A549 (cell line): ENCODE measurements at regions not wholly inside any gene's neighbourhood (a gene's known extent, or its start where the extent isn't known, plus 50 kb on each side); places are given as distances from the start of the nearest gene placed in this dataset.

Source experiments
- ATAC-seq, 2 experiments: fragments of 200-7000 bp in 1 of 2; fragments of >200 bp in 1 of 2; cut with Nextera tagmentation in 1 of 2; cut with Tn5 transposase in 1 of 2; 3 replicates each; pipeline versions ENCODE4 v1.8.0 to v1.9.1; 2018 to 2020; ENCODE audit warnings: mild to moderate bottlenecking in 1 of 2, moderate library complexity in 1 of 2
- CTCF ChIA-PET: fragments of 300-600 bp; sonication (Branson Sonifier 250); formaldehyde crosslinking; extraction: SDS; loops from one replicate; lab custom pipeline; 2021; ENCODE audit warnings: antibody characterized with exemption, inconsistent platforms; lab: Yijun Ruan, JAX
- POLR2A ChIA-PET: fragments of 350-600 bp; formaldehyde crosslinking; extraction: SDS; loops from one replicate; lab custom pipeline; 2021; ENCODE audit warnings: antibody characterized with exemption, inconsistent platforms; lab: Yijun Ruan, JAX
- DNase-seq, 2 experiments: peaks; one replicate each; pipeline versions ENCODE4 v3.0.0 to v3.0.0-alpha.2; 2011 to 2016; ENCODE audit warnings: low read depth in 1 of 2, low spot score in 1 of 2
- FAIRE-seq: peaks from 2 replicates; lab custom pipeline; 2011; peaks lifted over from hg19 to GRCh38; lab: Jason Lieb, UNC
- H3K27ac ChIP-seq, 2 experiments: fragments of >200 bp; sonication (Bioruptor Twin); formaldehyde crosslinking; 3 replicates each; pipeline ENCODE4 v1.5.1; 2016 to 2017
- H3K4me1 ChIP-seq: fragments of >200 bp; sonication (Bioruptor Twin); formaldehyde crosslinking; 3 replicates; pipeline ENCODE4 v1.6.1; 2016
- H3K4me2 ChIP-seq: fragments of >200 bp; sonication (Bioruptor Twin); formaldehyde crosslinking; 3 replicates; pipeline ENCODE4 v1.6.1; 2016
- H3K4me3 ChIP-seq: fragments of >200 bp; sonication (Bioruptor Twin); formaldehyde crosslinking; 3 replicates; pipeline ENCODE4 v1.5.1; 2016
- H3K9me3 ChIP-seq: fragments of >200 bp; sonication (Bioruptor Twin); formaldehyde crosslinking; 3 replicates; pipeline ENCODE4 v1.6.1; 2016
- CEBPB ChIP-seq, 2 experiments: fragments of >200 bp in 1 of 2; sonication (Bioruptor Twin) in 1 of 2; formaldehyde crosslinking in 1 of 2; IDR thresholded peaks; 2 replicates each; pipeline ENCODE4 v1.6.1; 2012 to 2016
- CHD4 ChIP-seq: fragments of 200-600 bp; sonication (generic); IDR thresholded peaks from 2 replicates; pipeline ENCODE4 v1.6.1; 2016; ENCODE audit warnings: antibody characterized with exemption, mild to moderate bottlenecking, borderline replicate concordance
- EHF ChIP-seq: fragments of 250-450 bp; sonication (Bioruptor Pico); IDR thresholded peaks from 2 replicates; pipeline ENCODE4 v1.5.0; 2020; ENCODE audit warnings: mild to moderate bottlenecking
- FOSL2 ChIP-seq, 2 experiments: fragments of 450-650 bp in 1 of 2; fragments of >200 bp in 1 of 2; sonication (Bioruptor Twin) in 1 of 2; formaldehyde crosslinking; IDR thresholded peaks; 2 replicates each; pipeline versions ENCODE4 v1.5.0 to v1.6.1; 2016 to 2020; ENCODE audit warnings: mild to moderate bottlenecking in 1 of 2, moderate library complexity in 1 of 2
- FOXS1 ChIP-seq: fragments of 250-450 bp; sonication (Bioruptor Pico); IDR thresholded peaks from 2 replicates; pipeline ENCODE4 v1.5.0; 2020; ENCODE audit warnings: mild to moderate bottlenecking, moderate library complexity
- GATA3 ChIP-seq: IDR thresholded peaks from 2 replicates; pipeline ENCODE4 v1.6.1; 2012; ENCODE audit warnings: borderline replicate concordance
- HEYL ChIP-seq: fragments of 250-450 bp; sonication (Bioruptor Pico); IDR thresholded peaks from 2 replicates; pipeline ENCODE4 v1.8.0; 2021; ENCODE audit warnings: mild to moderate bottlenecking, moderate library complexity
- JUN ChIP-seq, 2 experiments: fragments of >200 bp; sonication (Bioruptor Twin); formaldehyde crosslinking; IDR thresholded peaks; 2 replicates in 1 of 2; 3 replicates in 1 of 2; pipeline ENCODE4 v1.6.1; 2016 to 2017
- JUNB ChIP-seq: fragments of >200 bp; sonication (Bioruptor Twin); formaldehyde crosslinking; IDR thresholded peaks from 2 replicates; pipeline ENCODE4 v1.6.1; 2016
- KDM5A ChIP-seq: fragments of 200-600 bp; sonication (generic); IDR thresholded peaks from 2 replicates; pipeline ENCODE4 v1.6.1; 2016; ENCODE audit warnings: antibody characterized with exemption, mild to moderate bottlenecking
- MYC ChIP-seq: IDR thresholded peaks from 2 replicates; pipeline ENCODE4 v1.6.1; 2012; ENCODE audit warnings: mild to moderate bottlenecking, inconsistent platforms, low read length, improper control_type of control experiment, borderline replicate concordance
- NPAS2 ChIP-seq: fragments of 250-450 bp; sonication (Bioruptor Pico); IDR thresholded peaks from 2 replicates; pipeline ENCODE4 v1.8.0; 2022; ENCODE audit warnings: mild to moderate bottlenecking, moderate library complexity, borderline replicate concordance
- NR3C1 ChIP-seq: fragments of >200 bp; sonication (Bioruptor Twin); formaldehyde crosslinking; IDR thresholded peaks from 3 replicates; pipeline ENCODE4 v1.6.1; 2017
- RAD21 ChIP-seq, 2 experiments: fragments of >200 bp in 1 of 2; sonication (Bioruptor Twin) in 1 of 2; formaldehyde crosslinking in 1 of 2; IDR thresholded peaks in 1 of 2; conservative IDR thresholded peaks in 1 of 2; 2 replicates in 1 of 2; 3 replicates in 1 of 2; pipeline ENCODE4 v1.6.1; 2012 to 2018; ENCODE audit warnings: inconsistent platforms in 1 of 2
- RARB ChIP-seq: fragments of 250-450 bp; sonication (Bioruptor Pico); IDR thresholded peaks from 2 replicates; pipeline ENCODE4 v1.8.0; 2021; ENCODE audit warnings: mild to moderate bottlenecking, moderate library complexity
- RCOR1 ChIP-seq: fragments of 150-350 bp; IDR thresholded peaks from 2 replicates; pipeline ENCODE4 v1.6.1; 2014; ENCODE audit warnings: antibody characterized with exemption, low read length, low read depth
- TFCP2L1 ChIP-seq: fragments of 250-450 bp; sonication (Bioruptor Pico); IDR thresholded peaks from 2 replicates; pipeline ENCODE4 v1.5.0; 2021; ENCODE audit warnings: mild to moderate bottlenecking
- ZSCAN20 ChIP-seq: fragments of 250-450 bp; sonication (Bioruptor Pico); IDR thresholded peaks from 2 replicates; pipeline ENCODE4 v1.8.0; 2022; ENCODE audit warnings: mild to moderate bottlenecking, moderate library complexity
- WGBS: methylation state at CpG from one replicate; pipeline ENCODE4 v1.1.6; 2017; ENCODE audit errors: missing lambda C conversion rate; 5-methylcytosine and 5-hydroxymethylcytosine counted together
- TF ChIP-seq, protein P1 (sequence below): fragments of 250-450 bp; sonication (Bioruptor Pico); IDR thresholded peaks from 2 replicates; pipeline ENCODE4 v1.5.0; 2021; ENCODE audit warnings: mild to moderate bottlenecking, moderate library complexity, borderline replicate concordance

DNA sequence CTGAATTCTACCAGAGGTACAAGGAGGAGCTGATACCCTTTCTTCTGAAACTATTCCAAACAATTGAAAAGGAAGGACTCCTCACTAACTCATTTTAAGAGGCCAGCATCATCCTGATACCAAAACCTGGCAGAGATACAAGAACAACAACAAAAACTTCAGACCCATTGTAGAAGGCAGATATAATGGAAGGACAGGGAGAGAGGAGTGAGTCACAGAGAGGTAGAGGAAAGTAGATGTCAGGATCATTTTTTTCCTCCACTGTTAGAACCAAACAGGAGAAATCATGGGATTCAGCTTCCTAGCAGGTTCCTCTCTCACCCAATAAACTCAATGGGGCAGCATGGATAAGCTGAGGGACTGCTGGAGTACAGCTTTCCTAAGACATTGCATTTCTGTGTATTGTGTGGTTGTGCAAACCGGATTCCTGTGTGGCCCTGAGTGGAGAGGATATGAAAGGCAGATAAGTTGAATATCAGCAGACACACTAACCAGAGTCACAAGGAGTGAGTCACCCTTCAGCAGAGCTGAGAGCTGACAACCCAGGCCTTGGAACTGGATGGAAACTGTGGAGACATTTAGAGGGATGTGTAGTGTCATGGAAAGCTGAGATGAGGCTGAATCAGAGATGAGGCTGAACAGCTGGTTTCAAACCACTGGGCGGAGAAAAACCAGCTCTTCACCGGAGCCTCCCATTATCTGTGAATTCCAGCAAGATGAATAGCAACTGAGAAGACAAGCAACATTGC, 60.9 kb upstream of the MMADHC start:
- FAIRE-seq (no peak), DNase-seq (peak; percentile 17 to 82), ATAC-seq (peak; percentile 93 to 95)
- Histone ChIP-seq H3K4me1 (peaks cover 54% of the 10 kb centered on the region), H3K4me3 (no peak overlapping the region), H3K4me2 (peak overlapping the region; percentile 54), H3K27ac (peak overlapping the region; percentile 61 to 67), H3K9me3 (peaks cover 1% of the 10 kb centered on the region; the same call in 1 of the 3 replicates)
- TF ChIP-seq FOSL2 (IDR thresholded peaks at IDR 0.05), result peak; percentile 76
- TF ChIP-seq FOSL2 (CRISPR knock-in tag; IDR thresholded peaks at IDR 0.05), result peak; percentile 71
- no peak for TF ChIP-seq ZSCAN20 (CRISPR knock-in tag)
- TF ChIP-seq JUNB, result peak; percentile 63
- TF ChIP-seq JUN (IDR thresholded peaks at IDR 0.05), result peak in 1 of 2 experiments; percentile 29; a peak in 1 of 5 replicates
- no peak for TF ChIP-seq NR3C1
- no peak for TF ChIP-seq GATA3
- no peak for TF ChIP-seq CHD4
- TF ChIP-seq, protein P1, sequence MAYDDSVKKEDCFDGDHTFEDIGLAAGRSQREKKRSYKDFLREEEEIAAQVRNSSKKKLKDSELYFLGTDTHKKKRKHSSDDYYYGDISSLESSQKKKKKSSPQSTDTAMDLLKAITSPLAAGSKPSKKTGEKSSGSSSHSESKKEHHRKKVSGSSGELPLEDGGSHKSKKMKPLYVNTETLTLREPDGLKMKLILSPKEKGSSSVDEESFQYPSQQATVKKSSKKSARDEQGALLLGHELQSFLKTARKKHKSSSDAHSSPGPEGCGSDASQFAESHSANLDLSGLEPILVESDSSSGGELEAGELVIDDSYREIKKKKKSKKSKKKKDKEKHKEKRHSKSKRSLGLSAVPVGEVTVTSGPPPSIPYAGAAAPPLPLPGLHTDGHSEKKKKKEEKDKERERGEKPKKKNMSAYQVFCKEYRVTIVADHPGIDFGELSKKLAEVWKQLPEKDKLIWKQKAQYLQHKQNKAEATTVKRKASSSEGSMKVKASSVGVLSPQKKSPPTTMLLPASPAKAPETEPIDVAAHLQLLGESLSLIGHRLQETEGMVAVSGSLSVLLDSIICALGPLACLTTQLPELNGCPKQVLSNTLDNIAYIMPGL (CRISPR knock-in tag), result no peak
- no peak for TF ChIP-seq MYC
- no peak for TF ChIP-seq RARB (CRISPR knock-in tag)
- no peak for TF ChIP-seq FOXS1
- TF ChIP-seq KDM5A, result no peak
- no peak for TF ChIP-seq HEYL (CRISPR knock-in tag)
- no peak for TF ChIP-seq TFCP2L1
- no peak for TF ChIP-seq EHF (CRISPR knock-in tag)
- TF ChIP-seq CEBPB (IDR thresholded peaks at IDR 0.05), result peak in 1 of 2 experiments; percentile 58; a peak in 2 of 4 replicates
- no peak for TF ChIP-seq NPAS2 (CRISPR knock-in tag)
- ChIA-PET CTCF (interaction anchor here (1.1 kb wide), 1 partner anchor 10 kb away, joined by 3 read pairs; no protein-coding TSS in a partner anchor), POLR2A (interaction anchor here (0.6 kb wide), 1 partner anchor 848 kb away, joined by 6 read pairs; no protein-coding TSS in a partner anchor)
- 21% methylated on average over 3 of the region's 3 CpGs for WGBS

DNA sequence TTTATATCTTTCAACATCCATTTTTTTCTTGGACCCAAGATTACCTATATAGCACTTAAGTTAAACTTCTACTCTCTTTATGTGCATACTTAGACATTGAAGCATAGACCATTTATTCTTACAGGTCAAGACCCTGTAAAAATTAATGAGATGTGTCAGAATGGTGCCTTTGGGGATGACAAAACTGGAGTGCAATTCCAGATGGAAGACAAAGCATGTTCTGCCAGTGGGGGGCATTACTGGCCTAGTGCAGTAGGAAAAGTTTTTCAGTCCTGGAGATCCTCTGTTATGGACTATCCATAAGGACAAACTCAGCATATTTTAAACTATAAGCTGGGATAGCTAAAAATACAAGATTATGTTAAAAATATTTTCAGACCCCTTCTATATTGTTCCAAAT, 57.8 kb upstream of the MMADHC start:
- Histone ChIP-seq H3K4me2 (no peak overlapping the region), H3K9me3 (peaks cover 2% of the 10 kb centered on the region; the same call in 1 of the 3 replicates), H3K4me1 (peaks cover 28% of the 10 kb centered on the region), H3K4me3 (no peak overlapping the region), H3K27ac (no peak overlapping the region)
- ChIA-PET POLR2A (no interaction called here), CTCF (no interaction called here)
- DNase-seq (no peak), ATAC-seq (no peak), FAIRE-seq (no peak)
- no peak for TF ChIP-seq RCOR1
- TF ChIP-seq RAD21 (conservative IDR thresholded peaks at IDR 0.05 in 1 of 2, IDR thresholded peaks at IDR 0.05 in 1 of 2), result peak in 1 of 2 experiments; percentile 31; a peak in 1 of 5 replicates
